ENCODE measurements at regions not wholly inside any gene's neighbourhood (a gene's known extent, or its start where the extent isn't known, plus 50 kb on each side); places are given as distances from the start of the nearest gene placed in this dataset.

GRCh38 chr21:43348801-43349261, 78.1 kb downstream of the SIK1 start:
- no peak for TF ChIP-seq CTCF (conservative IDR thresholded peaks at IDR 0.05)
- TF ChIP-seq ZFX (IDR thresholded peaks at IDR 0.05) = no peak

Measured in C4-2B (cell line).